HCT116 (cell line): ENCODE measurements at regions not wholly inside any gene's neighbourhood (a gene's known extent, or its start where the extent isn't known, plus 50 kb on each side); places are given as distances from the start of the nearest gene placed in this dataset.

Experiments
- ATAC-seq: fragments of 200-7000 bp; cut with Tn5 transposase; 2 replicates; pipeline ENCODE4 v1.9.1; 2020; ENCODE audit warnings: mild to moderate bottlenecking, moderate library complexity
- BruUV-seq: library from RNA; stranded (reverse); fragments of 400-500 nt; replicated peaks from 2 replicates; lab custom pipeline; 2021; lab: Mats Ljungman, UMichigan
- CTCF ChIA-PET: fragments of 300-600 bp; sonication (Branson Sonifier 250); formaldehyde crosslinking; loops from one replicate; lab custom pipeline; 2021; ENCODE audit warnings: antibody characterized with exemption; lab: Charles Lee
- POLR2A ChIA-PET: fragments of 300-600, 350-600 bp; sonication (Branson Sonifier 250); formaldehyde crosslinking; loops from one replicate; lab custom pipeline; 2021; ENCODE audit warnings: antibody characterized with exemption; lab: Charles Lee
- RAD21 ChIA-PET, 2 experiments: fragments of 300-600 bp; sonication (Branson Sonifier 250); formaldehyde crosslinking; loops; one replicate each; lab custom pipeline; 2023; ENCODE audit warnings: low total read pairs in 2 of 2; ENCODE audit not compliant: uncharacterized antibody in 2 of 2, unreplicated experiment in 2 of 2, low non-redundant PET in 1 of 2; lab: Charles Lee
- DNase-seq: peaks from one replicate; pipeline ENCODE4 v3.0.0-alpha.2; 2010; ENCODE audit warnings: low read depth, low spot score
- H2AFZ ChIP-seq: fragments of 200-600 bp; shearing (Covaris generic), sonication (generic); 2 replicates; pipeline ENCODE4 v1.6.1; 2017; ENCODE audit warnings: low read depth, mixed run types, mixed read lengths, antibody characterized with exemption, low read length; ENCODE audit not compliant: poor library complexity, severe bottlenecking
- H3K27ac ChIP-seq: 2 replicates; pipeline ENCODE4 v1.5.1; 2012; ENCODE audit warnings: low read depth, low read length
- H3K27me3 ChIP-seq: fragments of 200-600 bp; sonication (generic); 2 replicates; pipeline ENCODE4 v1.6.1; 2016; ENCODE audit warnings: mixed run types, low read length, mixed read lengths; ENCODE audit not compliant: insufficient read depth
- H3K36me3 ChIP-seq, 2 experiments: fragments of 200-500 bp in 1 of 2; fragments of 200-600 bp in 1 of 2; sonication (Bioruptor generic) in 1 of 2; sonication (generic) in 1 of 2; 2 replicates each; pipeline versions ENCODE4 v1.5.1 to v1.6.1; 2014 to 2016; ENCODE audit warnings: low read length in 2 of 2, inconsistent platforms in 1 of 2, mixed read lengths in 1 of 2, mixed run types in 1 of 2; ENCODE audit not compliant: insufficient read depth in 2 of 2, control insufficient read depth in 1 of 2
- H3K4me1 ChIP-seq, 2 experiments: fragments of 200-600 bp in 1 of 2; sonication (generic) in 1 of 2; 2 replicates each; pipeline versions ENCODE4 v1.5.1 to v1.6.1; 2012 to 2017; ENCODE audit warnings: low read length in 2 of 2, inconsistent platforms in 1 of 2, mild to moderate bottlenecking in 1 of 2, mixed read lengths in 1 of 2, mixed run types in 1 of 2, moderate library complexity in 1 of 2; ENCODE audit not compliant: insufficient read depth in 2 of 2, control insufficient read depth in 1 of 2
- H3K4me2 ChIP-seq: fragments of 200-600 bp; sonication (generic); 2 replicates; pipeline ENCODE4 v1.6.1; 2017; ENCODE audit warnings: mixed run types, low read length, mixed read lengths
- H3K4me3 ChIP-seq, 2 experiments: fragments of 200-600 bp in 1 of 2; sonication (generic) in 1 of 2; replicated peaks in 1 of 2; 2 replicates each; pipeline ENCODE4 v1.5.1; 2011 to 2016; ENCODE audit warnings: low read length in 2 of 2, control low read depth in 1 of 2, low read depth in 1 of 2, mild to moderate bottlenecking in 1 of 2, mixed read lengths in 1 of 2, mixed run types in 1 of 2
- H3K79me2 ChIP-seq: fragments of 200-600 bp; sonication (generic); 2 replicates; pipeline ENCODE4 v1.6.1; 2017; ENCODE audit warnings: mild to moderate bottlenecking, mixed run types, low read length, moderate library complexity, mixed read lengths; ENCODE audit not compliant: insufficient read depth
- H3K9ac ChIP-seq: fragments of 200-600 bp; sonication (generic); 2 replicates; pipeline ENCODE4 v1.6.1; 2016; ENCODE audit warnings: low read length, mixed read lengths
- H3K9me2 ChIP-seq: fragments of 200-600 bp; sonication (generic), shearing (Covaris generic); 2 replicates; pipeline ENCODE4 v1.6.1; 2017; ENCODE audit warnings: mixed run types, mild to moderate bottlenecking, moderate library complexity; ENCODE audit not compliant: insufficient read depth
- H3K9me3 ChIP-seq, 2 experiments: fragments of 200-500 bp in 1 of 2; fragments of 200-600 bp in 1 of 2; sonication (Bioruptor generic) in 1 of 2; sonication (generic) in 1 of 2; 2 replicates each; pipeline ENCODE4 v1.6.1; 2014 to 2017; ENCODE audit warnings: low read length in 2 of 2, mixed read lengths in 2 of 2, inconsistent platforms in 1 of 2, low read depth in 1 of 2, mild to moderate bottlenecking in 1 of 2, mixed run types in 1 of 2, moderate library complexity in 1 of 2; ENCODE audit not compliant: control insufficient read depth in 1 of 2, insufficient read depth in 1 of 2
- H4K20me1 ChIP-seq: fragments of 200-600 bp; sonication (generic), shearing (Covaris generic); 2 replicates; pipeline ENCODE4 v1.6.1; 2017; ENCODE audit warnings: mixed run types, mild to moderate bottlenecking, moderate library complexity; ENCODE audit not compliant: insufficient read depth
- ATF3 ChIP-seq: IDR thresholded peaks from 2 replicates; pipeline ENCODE4 v1.6.1; 2012
- CEBPB ChIP-seq: IDR thresholded peaks from 2 replicates; pipeline ENCODE4 v1.6.1; 2012; ENCODE audit warnings: low read depth
- EGR1 ChIP-seq: IDR thresholded peaks from 2 replicates; pipeline ENCODE4 v1.6.1; 2012; ENCODE audit warnings: low read depth
- JUND ChIP-seq: IDR thresholded peaks from 2 replicates; pipeline ENCODE4 v1.6.1; 2012
- MAX ChIP-seq: IDR thresholded peaks from 2 replicates; pipeline ENCODE4 v1.6.1; 2012
- REST ChIP-seq: IDR thresholded peaks from 2 replicates; pipeline ENCODE4 v1.6.1; 2012; ENCODE audit warnings: low read depth
- YY1 ChIP-seq: IDR thresholded peaks from 2 replicates; pipeline ENCODE4 v1.6.1; 2011; ENCODE audit warnings: low read length, low read depth, moderate library complexity, mild to moderate bottlenecking; ENCODE audit not compliant: insufficient replicate concordance; ENCODE audit errors: extremely low read depth
- ZBTB33 ChIP-seq: IDR thresholded peaks from 2 replicates; pipeline ENCODE4 v1.6.1; 2011; ENCODE audit warnings: mild to moderate bottlenecking, low read length, moderate library complexity; ENCODE audit not compliant: insufficient replicate concordance; ENCODE audit errors: extremely low read depth
- ZFX ChIP-seq: fragments of 450-650 bp; IDR thresholded peaks from 2 replicates; pipeline ENCODE4 v1.6.1; 2017
- ZNF274 ChIP-seq: fragments of 200-500 bp; sonication (Bioruptor generic); IDR thresholded peaks from 2 replicates; pipeline ENCODE4 v1.6.1; 2014; ENCODE audit warnings: mild to moderate bottlenecking, low read depth, low read length, inconsistent platforms
- intact Hi-C: fragments of 100-400 bp; cut with micrococcal nuclease; formaldehyde crosslinking; loops from 2 replicates; pipeline ENCODE4 v1.10.0; 2022

- TF ChIP-seq YY1 (no peak), ZFX (no peak)
Measured at GRCh38 chr19:28989739-28990138, 223.2 kb downstream of the UQCRFS1 start (continued).

- Histone ChIP-seq H3K36me3 (no peaks in the 10 kb centered on the region), H3K4me3 (no peak overlapping the region), H3K9me3 (peaks cover 0 to 36% of the 10 kb centered on the region in 2 experiments; a peak in 2 of 4 replicates), H2AFZ (no peak overlapping the region), H3K9me2 (no peaks in the 10 kb centered on the region), H3K27me3 (no peaks in the 10 kb centered on the region), H3K4me1 (no peaks in the 10 kb centered on the region), H3K27ac (no peak overlapping the region), H4K20me1 (no peaks in the 10 kb centered on the region), H3K79me2 (no peaks in the 10 kb centered on the region), H3K4me2 (no peak overlapping the region), H3K9ac (no peak overlapping the region)
- no TSS peak for BruUV-seq
- POLR2A ChIA-PET, result no interaction called here
- intact Hi-C loops, result no loop called here
- CTCF ChIA-PET, result no interaction called here
- ATAC-seq (no peak), DNase-seq (no peak)
- no peak for TF ChIP-seq YY1
- TF ChIP-seq ZBTB33, result no peak
- TF ChIP-seq JUND, result no peak
- no peak for TF ChIP-seq MAX
- TF ChIP-seq CEBPB, result no peak
- TF ChIP-seq ATF3, result no peak
- no peak for TF ChIP-seq REST
- TF ChIP-seq EGR1, result no peak
- no peak for TF ChIP-seq ZNF274
- RAD21 ChIA-PET, result no interaction called here
Measured at GRCh38 chr19:28988066-28988465, 224.9 kb downstream of the UQCRFS1 start.
